MG63 (cell line): ENCODE measurements at regions not wholly inside any gene's neighbourhood (a gene's known extent, or its start where the extent isn't known, plus 50 kb on each side); places are given as distances from the start of the nearest gene placed in this dataset.
A peak's percentile ranks its signal among the peaks of the same experiment; 100 is the strongest.
"Not testable (repeated sequence)": the region's sequence is repeated elsewhere in the genome, so short reads cannot be mapped to it uniquely, and the experiment has no call there.

Experiments
- DNase-seq: peaks from one replicate; pipeline ENCODE4 v3.0.0-alpha.2; 2020
- H3K27me3 ChIP-seq: fragments of 250-450 bp; sonication (Bioruptor Pico); 2 replicates; pipeline ENCODE4 v1.5.1; 2020; ENCODE audit warnings: mild to moderate bottlenecking, moderate library complexity
- H3K36me3 ChIP-seq: fragments of 250-450 bp; sonication (Bioruptor Pico); 2 replicates; pipeline ENCODE4 v1.5.1; 2020; ENCODE audit warnings: mild to moderate bottlenecking, moderate library complexity
- H3K4me3 ChIP-seq: fragments of 250-450 bp; sonication (Bioruptor Pico); 2 replicates; pipeline ENCODE4 v1.5.1; 2020; ENCODE audit warnings: mild to moderate bottlenecking, moderate library complexity
- H3K9me3 ChIP-seq: fragments of 250-450 bp; sonication (Bioruptor Pico); 2 replicates; pipeline ENCODE4 v1.5.1; 2020; ENCODE audit warnings: mild to moderate bottlenecking, moderate library complexity

GRCh38 chr9:32877639-32878217 lies 94.4 kb downstream of the TMEM215 start:
- DNase-seq: no peak
- Histone ChIP-seq H3K27me3 (no peaks in the 10 kb centered on the region), H3K4me3 (no peak overlapping the region)

DNA sequence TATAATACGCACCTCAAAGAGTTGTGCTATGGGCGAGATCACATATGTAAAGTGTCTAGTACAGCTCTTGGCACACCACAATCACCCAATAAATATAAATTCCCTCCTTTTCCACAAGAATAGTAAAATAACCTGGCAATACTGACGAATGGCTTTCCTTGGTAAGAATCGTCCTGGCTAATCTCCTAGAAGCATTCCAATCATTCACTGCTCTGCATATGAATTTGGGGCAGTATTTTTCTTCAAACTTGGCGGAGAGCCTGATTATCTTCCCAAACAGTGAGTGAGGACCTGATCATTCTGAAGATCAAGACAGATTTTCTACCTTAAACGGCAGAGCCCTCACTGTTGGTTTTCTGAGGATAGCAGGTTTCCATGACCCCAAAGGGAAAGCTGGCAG lies 96.0 kb downstream of the TMEM215 start:
- no peak for DNase-seq

More at GRCh38 chr9:32877639-32878217, 94.4 kb downstream of the TMEM215 start:
- Histone ChIP-seq H3K36me3 (no peaks in the 10 kb centered on the region), H3K9me3 (no peaks in the 10 kb centered on the region)

GRCh38 chr9:32881948-32882347 lies 98.6 kb downstream of the TMEM215 start:
- DNase-seq: no peak

More for the DNA sequence above, 96.0 kb downstream of the TMEM215 start:
- Histone ChIP-seq H3K36me3 (no peaks in the 10 kb centered on the region), H3K9me3 (no peaks in the 10 kb centered on the region), H3K27me3 (no peaks in the 10 kb centered on the region), H3K4me3 (no peak overlapping the region)

DNA sequence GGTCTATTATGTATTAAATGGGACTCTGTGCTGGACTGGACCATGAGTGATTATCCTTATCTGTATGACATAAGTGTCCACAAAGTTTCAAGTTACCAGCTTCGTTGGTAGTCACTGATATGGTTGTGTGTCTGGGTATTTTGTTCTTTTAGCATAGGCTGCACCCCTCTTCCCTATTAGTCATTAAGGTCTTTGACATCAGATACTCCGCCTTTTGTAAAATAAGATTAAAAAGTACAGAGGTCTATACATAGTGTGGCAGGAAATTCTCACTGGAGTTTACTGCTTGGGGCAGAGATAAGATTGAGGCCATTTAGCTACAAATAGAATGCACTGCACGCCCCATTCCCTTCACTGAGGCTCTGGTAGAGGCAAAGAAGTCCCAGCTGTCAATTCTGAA lies 99.4 kb downstream of the TMEM215 start:
- no peak overlapping the region for H3K4me3 ChIP-seq
- no peaks in the 10 kb centered on the region for H3K36me3 ChIP-seq
- H3K27me3 ChIP-seq: no peaks in the 10 kb centered on the region
- H3K9me3 ChIP-seq: no peaks in the 10 kb centered on the region
- no peak for DNase-seq

More at GRCh38 chr9:32881948-32882347, 98.6 kb downstream of the TMEM215 start:
- Histone ChIP-seq H3K36me3 (no peaks in the 10 kb centered on the region), H3K27me3 (no peaks in the 10 kb centered on the region), H3K9me3 (no peaks in the 10 kb centered on the region), H3K4me3 (no peak overlapping the region)

- Histone ChIP-seq H3K27me3 (no peaks in the 10 kb centered on the region), H3K36me3 (no peaks in the 10 kb centered on the region), H3K9me3 (no peaks in the 10 kb centered on the region), H3K4me3 (no peak overlapping the region)
- DNase-seq: no peak
These were observed 101.1 kb downstream of the TMEM215 start for GRCh38 chr9:32884482-32884881.

GRCh38 chr9:32886021-32886420 lies 102.7 kb downstream of the TMEM215 start:
- H3K27me3 ChIP-seq: no peaks in the 10 kb centered on the region
- H3K9me3 ChIP-seq: no peaks in the 10 kb centered on the region
- DNase-seq: peak; percentile 5

DNA sequence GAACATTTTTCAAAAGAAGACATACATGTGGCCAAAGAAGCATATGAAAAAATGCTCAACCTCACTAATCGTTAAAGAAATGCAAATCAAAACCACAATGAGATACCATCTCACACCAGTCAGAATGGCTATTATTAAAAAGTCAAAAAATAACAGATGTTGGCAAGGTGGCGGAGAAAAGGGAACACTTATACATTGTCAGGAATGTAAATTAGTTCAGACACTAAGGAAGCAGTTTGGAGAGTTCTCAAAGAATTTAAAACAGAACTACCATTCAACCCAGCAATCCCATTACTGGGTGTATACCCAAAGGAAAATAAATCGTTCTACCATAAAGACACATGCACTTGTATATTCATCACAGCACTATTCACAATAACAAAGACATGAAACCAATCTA lies 106.9 kb downstream of the APTX start:
- H3K27me3 ChIP-seq, DNase-seq, H3K36me3 ChIP-seq, H3K4me3 ChIP-seq, H3K9me3 ChIP-seq: not testable (repeated sequence)

More at GRCh38 chr9:32886021-32886420, 102.7 kb downstream of the TMEM215 start:
- H3K4me3 ChIP-seq: no peak overlapping the region
- no peaks in the 10 kb centered on the region for H3K36me3 ChIP-seq

- Histone ChIP-seq H3K27me3 (no peaks in the 10 kb centered on the region), H3K4me3 (no peak overlapping the region), H3K36me3 (no peaks in the 10 kb centered on the region), H3K9me3 (no peaks in the 10 kb centered on the region)
- no peak for DNase-seq
These were observed 102.2 kb downstream of the APTX start for GRCh38 chr9:32899181-32899580.

- H3K9me3 ChIP-seq: no peaks in the 10 kb centered on the region
- H3K36me3 ChIP-seq: no peaks in the 10 kb centered on the region
- no peak for DNase-seq
- H3K4me3 ChIP-seq: no peak overlapping the region
- H3K27me3 ChIP-seq: no peaks in the 10 kb centered on the region
These were observed 101.7 kb downstream of the APTX start for GRCh38 chr9:32899761-32900160.

GRCh38 chr9:32906213-32906612 lies 95.2 kb downstream of the APTX start:
- H3K36me3 ChIP-seq: no peaks in the 10 kb centered on the region
- H3K9me3 ChIP-seq: no peaks in the 10 kb centered on the region
- no peak for DNase-seq
- no peaks in the 10 kb centered on the region for H3K27me3 ChIP-seq
- H3K4me3 ChIP-seq: no peak overlapping the region

- Histone ChIP-seq H3K36me3 (no peaks in the 10 kb centered on the region), H3K9me3 (no peaks in the 10 kb centered on the region), H3K4me3 (no peak overlapping the region), H3K27me3 (no peaks in the 10 kb centered on the region)
- DNase-seq: no peak
These were observed 85.6 kb downstream of the APTX start for GRCh38 chr9:32915802-32916201.

GRCh38 chr9:32918628-32919027 lies 82.8 kb downstream of the APTX start:
- Histone ChIP-seq H3K4me3 (no peak overlapping the region), H3K36me3 (no peaks in the 10 kb centered on the region), H3K9me3 (no peaks in the 10 kb centered on the region), H3K27me3 (no peaks in the 10 kb centered on the region)
- DNase-seq: no peak
